K562 (cell line): ENCODE measurements at regions not wholly inside any gene's neighbourhood (a gene's known extent, or its start where the extent isn't known, plus 50 kb on each side); places are given as distances from the start of the nearest gene placed in this dataset.

Source experiments
- ATAC-seq: fragments of 200-7000 bp; cut with Tn5 transposase; 3 replicates; pipeline ENCODE4 v1.9.1; 2020; ENCODE audit warnings: moderate library complexity
- BruUV-seq: library from RNA; stranded (reverse); fragments of 400-500 nt; replicated peaks from 2 replicates; lab custom pipeline; 2021; lab: Mats Ljungman, UMichigan
- CTCF ChIA-PET: fragments of 300-600 bp; formaldehyde crosslinking; extraction: SDS; loops from one replicate; lab custom pipeline; 2021; ENCODE audit warnings: low intra/inter-chr PET ratio; lab: Yijun Ruan, JAX
- POLR2A ChIA-PET: fragments of 300-600, 350-650 bp; sonication (Branson Sonifier 250); formaldehyde crosslinking; extraction: SDS; loops from one replicate; lab custom pipeline; 2021; ENCODE audit warnings: antibody characterized with exemption, inconsistent platforms; lab: Yijun Ruan, JAX
- DNase-seq, 4 experiments: peaks; one replicate each; pipeline versions ENCODE4 v3.0.0 to v3.0.0-alpha.2; 2011 to 2018; ENCODE audit warnings: low spot score in 3 of 4, mixed read lengths in 3 of 4; ENCODE audit errors: extremely low read depth in 1 of 4
- FAIRE-seq: peaks from 2 replicates; lab custom pipeline; 2011; peaks lifted over from hg19 to GRCh38; lab: Jason Lieb, UNC
- H2AFZ ChIP-seq: 2 replicates; pipeline ENCODE4 v1.6.0; 2011; ENCODE audit warnings: low read depth, low read length, control low read depth, inconsistent platforms
- H3K27ac ChIP-seq: fragments of 200-600 bp; 3 replicates; pipeline ENCODE4 v1.8.0; 2011; ENCODE audit warnings: low read depth, mild to moderate bottlenecking, control low read depth, inconsistent platforms, low read length, moderate library complexity, mixed read lengths; ENCODE audit errors: extremely low read depth
- H3K27me3 ChIP-seq, 2 experiments: fragments of 300-600 bp in 1 of 2; 2 replicates in 1 of 2; 3 replicates in 1 of 2; pipeline versions ENCODE4 v1.6.0 to v1.8.0; 2011; ENCODE audit warnings: inconsistent platforms in 2 of 2, low read length in 2 of 2, mild to moderate bottlenecking in 1 of 2, mixed read lengths in 1 of 2, moderate library complexity in 1 of 2; ENCODE audit not compliant: control insufficient read depth in 2 of 2, insufficient read depth in 2 of 2
- H3K36me3 ChIP-seq: fragments of 300-600 bp; 3 replicates; pipeline ENCODE4 v1.8.0; 2011; ENCODE audit warnings: mild to moderate bottlenecking, low read length, inconsistent platforms; ENCODE audit not compliant: control insufficient read depth, insufficient read depth
- H3K4me1 ChIP-seq, 2 experiments: fragments of 200-600 bp in 1 of 2; replicated peaks in 1 of 2; 2 replicates in 1 of 2; 3 replicates in 1 of 2; pipeline versions ENCODE4 v1.5.1 to v1.8.0; 2011; ENCODE audit warnings: inconsistent platforms in 2 of 2, low read length in 2 of 2, mild to moderate bottlenecking in 1 of 2, mixed read lengths in 1 of 2, moderate library complexity in 1 of 2; ENCODE audit not compliant: control insufficient read depth in 2 of 2, insufficient read depth in 2 of 2
- H3K4me2 ChIP-seq: 2 replicates; pipeline ENCODE4 v1.6.1; 2011; ENCODE audit warnings: low read length, control low read depth, inconsistent platforms, mixed read lengths; ENCODE audit not compliant: insufficient read depth
- H3K4me3 ChIP-seq: fragments of 200-600 bp; sonication (generic), shearing (Covaris generic); 2 replicates; pipeline ENCODE4 v1.5.1; 2016; ENCODE audit warnings: control low read depth, inconsistent platforms
- H3K79me2 ChIP-seq: fragments of 200-600 bp; 3 replicates; pipeline ENCODE4 v1.8.0; 2011; ENCODE audit warnings: low read length, inconsistent platforms; ENCODE audit not compliant: control insufficient read depth, insufficient read depth
- H3K9ac ChIP-seq, 2 experiments: 2 replicates each; pipeline versions ENCODE4 v1.6.0 to v1.6.1; 2011; ENCODE audit warnings: low read depth in 2 of 2, low read length in 2 of 2, control low read depth in 1 of 2, inconsistent platforms in 1 of 2, mild to moderate bottlenecking in 1 of 2, mixed read lengths in 1 of 2; ENCODE audit not compliant: insufficient read depth in 1 of 2
- H3K9me1 ChIP-seq: one replicate; pipeline ENCODE4 v1.6.0; 2011; ENCODE audit warnings: inconsistent platforms, mild to moderate bottlenecking, low read length, moderate library complexity; ENCODE audit not compliant: control insufficient read depth, insufficient read depth
- H3K9me3 ChIP-seq: replicated peaks from 2 replicates; pipeline ENCODE4 v1.5.1; 2011; ENCODE audit warnings: low read depth, low read length, inconsistent platforms; ENCODE audit not compliant: control insufficient read depth, insufficient read depth
- H4K20me1 ChIP-seq: replicated peaks from 2 replicates; pipeline ENCODE4 v1.6.1; 2011; ENCODE audit warnings: low read length, inconsistent platforms, mixed read lengths; ENCODE audit not compliant: control insufficient read depth, insufficient read depth
- DDX20 ChIP-seq: fragments of 450-650 bp; IDR thresholded peaks from 2 replicates; pipeline ENCODE4 v1.6.1; 2016; ENCODE audit warnings: missing genetic modification characterization, low read depth, mild to moderate bottlenecking, missing compliant biosample characterization, moderate library complexity
- ELF4 ChIP-seq: fragments of 450-650 bp; formaldehyde crosslinking; IDR thresholded peaks from 2 replicates; pipeline ENCODE4 v1.4.0; 2022; ENCODE audit warnings: missing genetic modification characterization
- FOSL1 ChIP-seq: fragments of 200-800 bp; sonication (Bioruptor generic); conservative IDR thresholded peaks from 2 replicates; pipeline ENCODE4 v1.6.1; 2016; ENCODE audit warnings: missing genetic modification characterization, missing compliant biosample characterization
- FOXA1 ChIP-seq: fragments of 450-650 bp; IDR thresholded peaks from 2 replicates; pipeline ENCODE4 v1.6.1; 2016; ENCODE audit warnings: mild to moderate bottlenecking, borderline replicate concordance
- GTF2E2 ChIP-seq: fragments of 200-800 bp; sonication (Bioruptor generic); IDR thresholded peaks from 2 replicates; pipeline ENCODE4 v1.6.1; 2016; ENCODE audit warnings: missing genetic modification characterization, missing compliant biosample characterization
- JUND ChIP-seq, 2 experiments: IDR thresholded peaks; 2 replicates in 1 of 2; 3 replicates in 1 of 2; pipeline ENCODE4 v1.6.1; 2011; ENCODE audit warnings: borderline replicate concordance in 2 of 2, low read depth in 2 of 2, low read length in 2 of 2, improper control_type of control experiment in 1 of 2, missing biosample characterization in 1 of 2, missing genetic modification characterization in 1 of 2, missing genetic modification reagents in 1 of 2
- KDM1A ChIP-seq, 2 experiments: fragments of 450-650 bp; IDR thresholded peaks; 2 replicates each; pipeline ENCODE4 v1.6.1; 2016; ENCODE audit warnings: mild to moderate bottlenecking in 2 of 2
- MECOM ChIP-seq: fragments of 250-450 bp; sonication (Bioruptor Pico); IDR thresholded peaks from 2 replicates; pipeline ENCODE4 v1.8.0; 2022; ENCODE audit warnings: inconsistent platforms
- NFRKB ChIP-seq: fragments of 450-650 bp; IDR thresholded peaks from 2 replicates; pipeline ENCODE4 v1.6.1; 2016; ENCODE audit warnings: low read depth
- NR2C1 ChIP-seq, 2 experiments: fragments of 450-650 bp; IDR thresholded peaks; 2 replicates each; pipeline ENCODE4 v1.6.1; 2017; ENCODE audit warnings: mild to moderate bottlenecking in 2 of 2, antibody characterized with exemption in 1 of 2, inconsistent platforms in 1 of 2, missing compliant biosample characterization in 1 of 2, missing genetic modification characterization in 1 of 2
- RFX1 ChIP-seq: fragments of 450-650 bp; IDR thresholded peaks from 2 replicates; pipeline ENCODE4 v1.6.1; 2016; ENCODE audit warnings: mild to moderate bottlenecking, moderate library complexity
- SFPQ ChIP-seq: fragments of 200-400 bp; formaldehyde crosslinking; IDR thresholded peaks from 2 replicates; pipeline ENCODE4 v1.6.1; 2017; ENCODE audit warnings: mild to moderate bottlenecking, low read depth, low read length, moderate library complexity
- WGBS: fragments of 100-300 bp; shearing (Covaris generic); methylation state at CpG from one replicate; pipeline ENCODE4 v1.1.6; 2016; ENCODE audit warnings: low coverage, mixed read lengths; ENCODE audit not compliant: insufficient coverage; ENCODE audit errors: missing lambda C conversion rate; 5-methylcytosine and 5-hydroxymethylcytosine counted together
- in situ Hi-C: fragments of 300-500 bp; cut with MboI; formaldehyde crosslinking; loops from 4 replicates; pipeline ENCODE4 v1.15.0; 2018; ENCODE audit warnings: inconsistent platforms, mixed read lengths
- intact Hi-C: fragments of 100-400 bp; cut with micrococcal nuclease; formaldehyde crosslinking; loops from 2 replicates; pipeline ENCODE4 v1.14.2; 2022
- TF ChIP-seq, protein P1 (sequence below), 2 experiments: fragments of 450-650 bp in 1 of 2; sonication (generic) in 1 of 2; formaldehyde crosslinking in 1 of 2; IDR thresholded peaks in 1 of 2; conservative IDR thresholded peaks in 1 of 2; 2 replicates each; pipeline versions ENCODE4 v1.6.1 to v1.8.1; 2016 to 2023; ENCODE audit warnings: mild to moderate bottlenecking in 2 of 2, moderate library complexity in 2 of 2, inconsistent platforms in 1 of 2, missing genetic modification reagents in 1 of 2
- TF ChIP-seq, protein P2 (sequence below), 2 experiments: IDR thresholded peaks; 2 replicates each; pipeline ENCODE4 v1.6.1; 2012; ENCODE audit warnings: improper control_type of control experiment in 2 of 2, low read depth in 2 of 2, low read length in 2 of 2, borderline replicate concordance in 1 of 2

DNA sequence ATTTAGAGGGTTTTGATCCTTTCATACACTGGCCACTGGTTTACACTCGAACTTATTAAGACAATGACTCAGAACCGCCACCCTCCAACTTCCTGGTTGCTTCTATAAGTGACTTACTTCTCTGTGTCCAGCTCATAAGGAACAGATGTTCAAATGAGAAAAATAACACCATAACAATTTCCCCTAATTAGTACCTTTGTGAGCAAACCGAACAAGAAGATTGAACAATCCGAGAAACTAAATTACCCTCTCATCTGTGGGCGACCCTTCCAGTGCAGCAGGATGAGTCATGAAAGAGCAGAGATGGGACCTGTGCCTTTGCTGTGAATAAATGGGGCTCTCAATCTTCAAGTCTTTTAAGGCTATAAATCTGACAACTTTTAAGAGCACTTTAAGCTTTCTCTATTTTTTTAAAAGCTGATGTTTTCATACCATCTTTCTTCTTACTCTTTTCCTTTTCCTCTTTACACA is 146.8 kb upstream of the RASSF8 start:
- in situ Hi-C loops = no loop called here
- ChIA-PET POLR2A (no interaction called here), CTCF (no interaction called here)
- intact Hi-C loops = no loop called here
- WGBS = 0% methylated on average over 5 of the region's 5 CpGs
- TF ChIP-seq, protein P1, sequence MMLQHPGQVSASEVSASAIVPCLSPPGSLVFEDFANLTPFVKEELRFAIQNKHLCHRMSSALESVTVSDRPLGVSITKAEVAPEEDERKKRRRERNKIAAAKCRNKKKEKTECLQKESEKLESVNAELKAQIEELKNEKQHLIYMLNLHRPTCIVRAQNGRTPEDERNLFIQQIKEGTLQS (IDR thresholded peaks at IDR 0.05) = peak; percentile 54; the same call in 1 of the 2 replicates
- TF ChIP-seq, protein P1 (CRISPR knock-in tag; conservative IDR thresholded peaks at IDR 0.05) = no peak
- TF ChIP-seq FOSL1 (tag) = peak; percentile 32; the same call in 1 of the 2 replicates
- TF ChIP-seq MECOM (CRISPR knock-in tag) = no peak
- no peak for TF ChIP-seq ELF4 (CRISPR knock-in tag)
- TF ChIP-seq FOXA1 = no peak
- no peak for TF ChIP-seq NR2C1 (IDR thresholded peaks at IDR 0.05)
- TF ChIP-seq NR2C1 (tag; IDR thresholded peaks at IDR 0.05) = no peak
- TF ChIP-seq SFPQ = no peak
- TF ChIP-seq JUND (IDR thresholded peaks at IDR 0.05; ENCODE audit: borderline replicate concordance, low read depth, low read length) = no peak
- no peak for TF ChIP-seq JUND (tag; IDR thresholded peaks at IDR 0.05; ENCODE audit: borderline replicate concordance, low read depth, low read length)
- no peak for TF ChIP-seq KDM1A (IDR thresholded peaks at IDR 0.05)
- TF ChIP-seq NFRKB = no peak
- no peak for TF ChIP-seq DDX20
- TF ChIP-seq RFX1 = no peak
- no peak for TF ChIP-seq GTF2E2 (tag)
- TF ChIP-seq, protein P2, sequence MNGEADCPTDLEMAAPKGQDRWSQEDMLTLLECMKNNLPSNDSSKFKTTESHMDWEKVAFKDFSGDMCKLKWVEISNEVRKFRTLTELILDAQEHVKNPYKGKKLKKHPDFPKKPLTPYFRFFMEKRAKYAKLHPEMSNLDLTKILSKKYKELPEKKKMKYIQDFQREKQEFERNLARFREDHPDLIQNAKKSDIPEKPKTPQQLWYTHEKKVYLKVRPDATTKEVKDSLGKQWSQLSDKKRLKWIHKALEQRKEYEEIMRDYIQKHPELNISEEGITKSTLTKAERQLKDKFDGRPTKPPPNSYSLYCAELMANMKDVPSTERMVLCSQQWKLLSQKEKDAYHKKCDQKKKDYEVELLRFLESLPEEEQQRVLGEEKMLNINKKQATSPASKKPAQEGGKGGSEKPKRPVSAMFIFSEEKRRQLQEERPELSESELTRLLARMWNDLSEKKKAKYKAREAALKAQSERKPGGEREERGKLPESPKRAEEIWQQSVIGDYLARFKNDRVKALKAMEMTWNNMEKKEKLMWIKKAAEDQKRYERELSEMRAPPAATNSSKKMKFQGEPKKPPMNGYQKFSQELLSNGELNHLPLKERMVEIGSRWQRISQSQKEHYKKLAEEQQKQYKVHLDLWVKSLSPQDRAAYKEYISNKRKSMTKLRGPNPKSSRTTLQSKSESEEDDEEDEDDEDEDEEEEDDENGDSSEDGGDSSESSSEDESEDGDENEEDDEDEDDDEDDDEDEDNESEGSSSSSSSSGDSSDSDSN (IDR thresholded peaks at IDR 0.05; ENCODE audit: borderline replicate concordance in 1 of 2, low read depth in 2 of 2, low read length in 2 of 2) = no peak
- no peak overlapping the region for H3K4me2 ChIP-seq
- H3K4me1 ChIP-seq = no peaks in the 10 kb centered on the region
- H3K27me3 ChIP-seq = no peaks in the 10 kb centered on the region
- FAIRE-seq (no peak), ATAC-seq (no peak), DNase-seq (no peak)
- H3K27ac ChIP-seq = no peak overlapping the region
- H4K20me1 ChIP-seq = no peaks in the 10 kb centered on the region
- no peak overlapping the region for H2AFZ ChIP-seq
- no peaks in the 10 kb centered on the region for H3K36me3 ChIP-seq
- no peak overlapping the region for H3K4me3 ChIP-seq
- BruUV-seq = no TSS peak
- H3K9ac ChIP-seq = no peak overlapping the region
- no peaks in the 10 kb centered on the region for H3K9me3 ChIP-seq
- no peaks in the 10 kb centered on the region for H3K9me1 ChIP-seq
- H3K79me2 ChIP-seq = no peaks in the 10 kb centered on the region
